ENCODE measurements at regions not wholly inside any gene's neighbourhood (a gene's known extent, or its start where the extent isn't known, plus 50 kb on each side); places are given as distances from the start of the nearest gene placed in this dataset.

GRCh38 chr1:103859721-103860120 lies 110.0 kb downstream of the AMY1C start:
- no peak for TF ChIP-seq CTCF (IDR thresholded peaks at IDR 0.05)
- no peak for TF ChIP-seq POLR2A (IDR thresholded peaks at IDR 0.05)
